ENCODE measurements at regions not wholly inside any gene's neighbourhood (a gene's known extent, or its start where the extent isn't known, plus 50 kb on each side); places are given as distances from the start of the nearest gene placed in this dataset.

GRCh38 chr6:44514085-44514484 lies 126.6 kb downstream of the CDC5L start:
- Histone ChIP-seq H3K4me1 (ENCODE audit: insufficient read depth) (no peaks in the 10 kb centered on the region), H3K4me3 (no peak overlapping the region), H3K27ac (no peak overlapping the region), H3K36me3 (no peaks in the 10 kb centered on the region), H3K27me3 (no peaks in the 10 kb centered on the region), H3K9me3 (no peaks in the 10 kb centered on the region)
- WGBS, 3 donors, result 93 to 97% (median 96%) methylated on average over 2 of the region's 2 CpGs
- intact Hi-C loops (cut with DNase I), result no loop called here
- no peak for TF ChIP-seq POLR2A (IDR thresholded peaks at IDR 0.05)
- no peak for TF ChIP-seq CTCF (IDR thresholded peaks at IDR 0.05)
- no peak for TF ChIP-seq EP300 (IDR thresholded peaks at IDR 0.05)
- no peak for DNase-seq

- TF ChIP-seq EP300 (IDR thresholded peaks at IDR 0.05) (no peak), CTCF (IDR thresholded peaks at IDR 0.05) (no peak), POLR2A (IDR thresholded peaks at IDR 0.05) (no peak)
- Histone ChIP-seq H3K27ac (no peak overlapping the region), H3K9me3 (no peaks in the 10 kb centered on the region), H3K36me3 (no peaks in the 10 kb centered on the region), H3K4me1 (ENCODE audit: insufficient read depth) (no peaks in the 10 kb centered on the region), H3K27me3 (no peaks in the 10 kb centered on the region), H3K4me3 (no peak overlapping the region)
- intact Hi-C loops (cut with DNase I), result no loop called here
- no peak for DNase-seq
- 90 to 96% (median 94%) methylated on average over 3 of the region's 3 CpGs for WGBS, 3 donors
Observed at GRCh38 chr6:44514576-44515193, 127.2 kb downstream of the CDC5L start.

GRCh38 chr6:44522871-44523270 lies 135.4 kb downstream of the CDC5L start:
- 97 to 100% (median 98%) methylated on average over 4 of the region's 4 CpGs for WGBS, 3 donors
- no peak for DNase-seq
- H3K36me3 ChIP-seq, result no peaks in the 10 kb centered on the region
- no peaks in the 10 kb centered on the region for H3K9me3 ChIP-seq
- no peak overlapping the region for H3K27ac ChIP-seq
- no peak overlapping the region for H3K4me3 ChIP-seq
- intact Hi-C loops (cut with DNase I), result no loop called here
- TF ChIP-seq EP300 (IDR thresholded peaks at IDR 0.05) (no peak), POLR2A (IDR thresholded peaks at IDR 0.05) (no peak), CTCF (IDR thresholded peaks at IDR 0.05) (no peak)
- H3K4me1 ChIP-seq (ENCODE audit: insufficient read depth), result no peaks in the 10 kb centered on the region
- H3K27me3 ChIP-seq, result no peaks in the 10 kb centered on the region

GRCh38 chr6:44524476-44525227 lies 137.1 kb downstream of the CDC5L start:
- Histone ChIP-seq H3K27ac (no peak overlapping the region), H3K4me1 (ENCODE audit: insufficient read depth) (no peaks in the 10 kb centered on the region), H3K27me3 (no peaks in the 10 kb centered on the region), H3K9me3 (no peaks in the 10 kb centered on the region), H3K36me3 (no peaks in the 10 kb centered on the region), H3K4me3 (no peak overlapping the region)
- intact Hi-C loops (cut with DNase I), result no loop called here
- TF ChIP-seq CTCF (IDR thresholded peaks at IDR 0.05) (no peak), EP300 (IDR thresholded peaks at IDR 0.05) (no peak), POLR2A (IDR thresholded peaks at IDR 0.05) (no peak)
- no peak for DNase-seq
- WGBS, 3 donors, result 92 to 94% (median 93%) methylated on average over 5 to 6 of the region's 6 CpGs
